ENCODE measurements at regions not wholly inside any gene's neighbourhood (a gene's known extent, or its start where the extent isn't known, plus 50 kb on each side); places are given as distances from the start of the nearest gene placed in this dataset.

- TF ChIP-seq CTCF (IDR thresholded peaks at IDR 0.05), result no peak
- peaks cover 21% of the 10 kb centered on the region for H3K4me1 Mint-ChIP-seq (ENCODE audit: low read depth)
- H3K27ac Mint-ChIP-seq (ENCODE audit: unreplicated experiment), result no peak overlapping the region
- no peak for DNase-seq (ENCODE audit: low spot score)
- peaks cover 1% of the 10 kb centered on the region for H3K36me3 Mint-ChIP-seq (ENCODE audit: low read depth)
- H3K27me3 Mint-ChIP-seq (ENCODE audit: low read depth), result peaks cover 6% of the 10 kb centered on the region
- no peak overlapping the region for H3K4me3 Mint-ChIP-seq (ENCODE audit: unreplicated experiment)
- H3K9me3 Mint-ChIP-seq (ENCODE audit: low read depth), result peaks cover 1% of the 10 kb centered on the region
These were observed 287.9 kb downstream of the CDC5L start for GRCh38 chr6:44675449-44675848.

DNA sequence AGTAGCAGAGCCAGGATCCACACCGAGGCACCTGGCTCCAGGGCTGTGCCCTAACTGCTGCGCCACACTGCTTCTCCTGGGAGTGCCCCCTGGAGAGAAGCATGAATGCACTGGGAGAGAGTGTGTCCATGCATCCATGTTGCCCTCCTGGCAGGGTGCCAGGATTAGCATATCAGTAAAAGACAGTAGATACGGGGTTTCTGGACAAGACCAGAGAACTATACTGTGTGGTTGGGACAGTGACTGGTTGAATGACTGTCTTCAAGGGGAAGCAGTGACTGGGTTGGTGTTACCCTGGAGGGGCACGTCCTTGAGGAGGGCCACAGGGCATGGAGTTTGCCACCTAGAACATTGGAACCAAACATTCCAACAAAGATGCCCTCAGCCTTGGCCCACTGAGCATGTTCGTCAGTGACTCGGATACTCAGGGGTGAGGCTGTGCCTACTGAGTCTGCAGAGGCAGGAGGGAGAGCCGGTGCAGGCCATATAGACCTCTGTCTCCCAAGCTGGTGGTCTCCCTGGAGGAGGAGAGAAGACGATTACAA is 288.8 kb downstream of the CDC5L start:
- Mint-ChIP-seq H3K4me1 (ENCODE audit: low read depth) (peaks cover 15% of the 10 kb centered on the region), H3K36me3 (ENCODE audit: low read depth) (peaks cover 1% of the 10 kb centered on the region), H3K4me3 (ENCODE audit: unreplicated experiment) (no peak overlapping the region), H3K27me3 (ENCODE audit: low read depth) (peaks cover 6% of the 10 kb centered on the region), H3K27ac (ENCODE audit: unreplicated experiment) (no peak overlapping the region), H3K9me3 (ENCODE audit: low read depth) (no peaks in the 10 kb centered on the region)
- DNase-seq (ENCODE audit: low spot score), result no peak
- TF ChIP-seq CTCF (IDR thresholded peaks at IDR 0.05), result no peak

DNA sequence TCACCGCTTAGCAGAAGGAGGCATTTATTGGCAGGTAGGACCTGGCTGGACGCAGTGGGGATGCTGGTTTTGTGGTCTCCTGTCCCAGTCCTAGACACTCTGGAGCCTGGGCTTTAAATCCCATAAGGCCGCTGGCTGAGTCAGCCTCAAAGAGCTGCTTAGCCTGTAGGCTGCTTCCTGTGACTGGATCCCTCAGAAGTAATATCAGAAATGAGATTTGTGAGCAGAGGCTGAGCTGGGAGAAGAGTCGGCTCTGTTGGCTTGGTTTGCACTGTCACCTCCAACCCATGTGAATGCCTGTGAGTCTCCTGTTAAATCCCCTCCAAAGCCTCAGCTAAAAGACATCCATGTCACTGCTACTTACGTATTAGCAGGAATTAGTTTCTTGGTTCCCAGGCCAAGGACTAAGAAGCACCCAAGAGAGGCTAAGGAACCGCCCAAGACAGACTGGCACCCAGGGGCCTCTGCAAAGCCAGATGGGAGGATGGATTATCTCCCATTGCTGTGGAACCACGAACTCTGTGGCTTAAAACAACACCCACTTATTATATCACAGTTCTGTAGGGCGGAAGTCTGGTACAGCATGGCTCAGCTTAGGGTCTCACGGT is 289.4 kb downstream of the CDC5L start:
- H3K4me3 Mint-ChIP-seq (ENCODE audit: unreplicated experiment), result no peak overlapping the region
- no peaks in the 10 kb centered on the region for H3K9me3 Mint-ChIP-seq (ENCODE audit: low read depth)
- peaks cover 19% of the 10 kb centered on the region for H3K4me1 Mint-ChIP-seq (ENCODE audit: low read depth)
- no peak overlapping the region for H3K27ac Mint-ChIP-seq (ENCODE audit: unreplicated experiment)
- H3K27me3 Mint-ChIP-seq (ENCODE audit: low read depth), result peaks cover 6% of the 10 kb centered on the region
- H3K36me3 Mint-ChIP-seq (ENCODE audit: low read depth), result peaks cover 1% of the 10 kb centered on the region
- no peak for TF ChIP-seq CTCF (IDR thresholded peaks at IDR 0.05)
- no peak for DNase-seq (ENCODE audit: low spot score)

DNA sequence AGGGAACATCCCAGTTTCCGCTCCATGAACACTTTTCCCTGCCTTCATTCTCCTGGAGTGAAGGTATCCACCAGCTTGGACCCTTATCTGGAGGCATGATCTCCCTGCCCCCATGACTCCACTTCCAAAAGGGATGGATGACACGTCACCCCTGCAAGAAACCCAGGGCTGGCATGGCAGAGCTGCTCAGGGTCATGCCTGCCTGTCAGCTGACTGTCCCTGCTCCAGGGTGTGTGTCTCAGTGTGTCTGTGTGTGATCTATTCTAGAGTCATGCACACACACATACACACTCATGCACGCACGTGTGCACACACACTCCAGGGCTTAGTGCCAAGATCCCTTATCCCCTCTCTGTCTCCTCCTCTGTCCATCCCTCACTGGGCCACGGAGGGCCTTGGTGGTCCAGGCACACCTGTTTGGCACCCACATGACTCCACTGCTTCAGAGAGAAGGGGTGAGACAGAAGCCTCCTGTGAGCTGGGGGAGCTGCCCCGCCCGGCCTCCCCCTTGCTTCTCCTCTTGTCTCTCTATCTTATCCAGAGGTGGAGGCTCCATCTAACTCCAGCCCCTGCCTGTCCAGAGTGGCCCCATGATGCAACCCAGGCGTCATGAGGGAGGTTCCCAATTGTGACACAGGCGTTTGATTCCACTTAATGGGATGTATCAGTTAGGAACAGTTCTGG is 290.9 kb downstream of the CDC5L start:
- TF ChIP-seq CTCF (IDR thresholded peaks at IDR 0.05), result no peak

DNA sequence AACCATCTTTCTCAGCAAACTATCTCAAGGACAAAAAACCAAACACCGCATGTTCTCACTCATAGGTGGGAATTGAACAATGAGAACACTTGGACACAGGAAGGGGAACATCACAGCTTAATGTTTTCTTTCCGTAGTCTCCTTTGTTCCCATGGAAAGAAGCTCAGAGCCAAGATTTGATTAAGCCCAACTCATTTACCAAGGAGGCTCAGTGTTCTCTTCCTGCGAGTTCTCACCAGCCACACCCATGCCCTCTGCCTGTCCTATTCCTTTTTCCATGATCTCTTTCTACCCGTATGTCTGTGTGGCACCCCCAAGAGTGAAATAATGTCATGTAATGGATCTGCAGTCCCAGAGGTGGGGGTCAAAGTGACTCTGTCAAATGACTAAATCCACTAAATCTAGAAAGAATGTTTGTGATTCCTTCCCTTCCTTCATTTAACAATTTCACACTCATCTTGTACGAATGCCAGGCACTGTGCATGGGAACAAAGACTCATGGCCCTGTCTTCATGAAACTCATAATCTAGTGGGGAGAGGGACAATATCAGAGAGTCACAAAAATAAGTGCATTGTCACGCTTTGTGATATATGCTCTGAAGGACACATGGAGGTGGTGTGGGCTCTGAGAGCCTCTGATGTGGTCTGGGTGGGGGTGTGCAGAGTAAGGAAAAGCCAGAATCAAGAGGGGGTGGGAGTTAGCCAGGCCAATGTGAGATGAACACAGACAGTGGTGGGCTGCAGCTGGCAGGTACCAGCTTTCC is 292.1 kb downstream of the CDC5L start:
- Mint-ChIP-seq H3K4me1 (ENCODE audit: low read depth) (peaks cover 15% of the 10 kb centered on the region), H3K27me3 (ENCODE audit: low read depth) (no peaks in the 10 kb centered on the region), H3K36me3 (ENCODE audit: low read depth) (no peaks in the 10 kb centered on the region), H3K4me3 (ENCODE audit: unreplicated experiment) (no peak overlapping the region), H3K9me3 (ENCODE audit: low read depth) (no peaks in the 10 kb centered on the region), H3K27ac (ENCODE audit: unreplicated experiment) (no peak overlapping the region)
- no peak for TF ChIP-seq CTCF (IDR thresholded peaks at IDR 0.05)
- no peak for DNase-seq (ENCODE audit: low spot score)

More for the DNA sequence above, 290.9 kb downstream of the CDC5L start:
- Mint-ChIP-seq H3K27ac (ENCODE audit: unreplicated experiment) (no peak overlapping the region), H3K9me3 (ENCODE audit: low read depth) (no peaks in the 10 kb centered on the region), H3K36me3 (ENCODE audit: low read depth) (peaks cover under 1% of the 10 kb centered on the region), H3K4me1 (ENCODE audit: low read depth) (peaks cover 15% of the 10 kb centered on the region), H3K27me3 (ENCODE audit: low read depth) (peaks cover 6% of the 10 kb centered on the region), H3K4me3 (ENCODE audit: unreplicated experiment) (no peak overlapping the region)
- no peak for DNase-seq (ENCODE audit: low spot score)

Measured in chondrocyte (in vitro differentiated cells).